A673 (cell line): ENCODE measurements at regions not wholly inside any gene's neighbourhood (a gene's known extent, or its start where the extent isn't known, plus 50 kb on each side); places are given as distances from the start of the nearest gene placed in this dataset.

Source experiments
- BruUV-seq: library from RNA; stranded (reverse); fragments of 400-500 nt; replicated peaks from 2 replicates; lab custom pipeline; 2021; lab: Mats Ljungman, UMichigan
- CTCF ChIA-PET: fragments of 300-600 bp; sonication (Branson Sonifier 250); formaldehyde crosslinking; loops from one replicate; lab custom pipeline; 2022; ENCODE audit warnings: antibody characterized with exemption; lab: Charles Lee
- POLR2A ChIA-PET: fragments of 300-600 bp; sonication (Branson Sonifier 250); formaldehyde crosslinking; loops from one replicate; lab custom pipeline; 2022; ENCODE audit warnings: antibody characterized with exemption; ENCODE audit not compliant: low non-redundant PET; lab: Charles Lee
- DNase-seq: peaks from one replicate; pipeline ENCODE4 v3.0.0-alpha.2; 2015; ENCODE audit warnings: low spot score
- H3K27ac ChIP-seq: fragments of 200-600 bp; sonication (generic); 2 replicates; pipeline ENCODE4 v1.5.1; 2016; ENCODE audit warnings: mixed run types, low read depth, mild to moderate bottlenecking, mixed read lengths, antibody characterized with exemption, low read length; ENCODE audit not compliant: poor library complexity, severe bottlenecking
- H3K27me3 ChIP-seq: fragments of 200-600 bp; sonication (generic); replicated peaks from 2 replicates; pipeline ENCODE4 v1.6.1; 2017; ENCODE audit warnings: mixed run types, low read depth, mild to moderate bottlenecking, mixed read lengths, antibody characterized with exemption, low read length; ENCODE audit not compliant: insufficient read depth, poor library complexity
- H3K36me3 ChIP-seq: fragments of 200-600 bp; sonication (generic); 2 replicates; pipeline ENCODE4 v1.6.1; 2016; ENCODE audit warnings: mixed run types, mild to moderate bottlenecking, mixed read lengths, antibody characterized with exemption, low read length; ENCODE audit not compliant: insufficient read depth, poor library complexity, severe bottlenecking
- H3K4me1 ChIP-seq: fragments of 200-600 bp; sonication (generic); 2 replicates; pipeline ENCODE4 v1.6.1; 2017; ENCODE audit warnings: mixed run types, mild to moderate bottlenecking, mixed read lengths, antibody characterized with exemption, low read length; ENCODE audit not compliant: insufficient read depth, poor library complexity, severe bottlenecking
- H3K4me3 ChIP-seq: fragments of 200-600 bp; sonication (generic); 2 replicates; pipeline ENCODE4 v1.5.1; 2016; ENCODE audit warnings: low read depth, mixed run types, mild to moderate bottlenecking, mixed read lengths, low read length; ENCODE audit not compliant: poor library complexity, severe bottlenecking
- H3K9me3 ChIP-seq: fragments of 200-600 bp; sonication (generic); 2 replicates; pipeline ENCODE4 v1.6.1; 2016; ENCODE audit warnings: mixed run types, low read depth, mild to moderate bottlenecking, mixed read lengths, antibody characterized with exemption, low read length; ENCODE audit not compliant: poor library complexity, severe bottlenecking
- EZH2 ChIP-seq: fragments of 200-600 bp; sonication (generic); IDR thresholded peaks from 2 replicates; pipeline ENCODE4 v1.6.1; 2017; ENCODE audit warnings: borderline replicate concordance, low read depth, mild to moderate bottlenecking, mixed read lengths, antibody characterized with exemption, low read length; ENCODE audit not compliant: poor library complexity, severe bottlenecking
- intact Hi-C: fragments of 100-400 bp; cut with micrococcal nuclease; formaldehyde crosslinking; loops from one replicate; pipeline ENCODE4 v1.10.0; 2022; ENCODE audit not compliant: unreplicated experiment
- TF ChIP-seq, protein P1 (sequence below): fragments of 300-800, 200-600 bp; sonication (generic); conservative IDR thresholded peaks from 2 replicates; pipeline ENCODE4 v1.5.1; 2017; ENCODE audit warnings: low read depth, mild to moderate bottlenecking, antibody characterized with exemption, low read length, moderate library complexity, mixed read lengths

DNA sequence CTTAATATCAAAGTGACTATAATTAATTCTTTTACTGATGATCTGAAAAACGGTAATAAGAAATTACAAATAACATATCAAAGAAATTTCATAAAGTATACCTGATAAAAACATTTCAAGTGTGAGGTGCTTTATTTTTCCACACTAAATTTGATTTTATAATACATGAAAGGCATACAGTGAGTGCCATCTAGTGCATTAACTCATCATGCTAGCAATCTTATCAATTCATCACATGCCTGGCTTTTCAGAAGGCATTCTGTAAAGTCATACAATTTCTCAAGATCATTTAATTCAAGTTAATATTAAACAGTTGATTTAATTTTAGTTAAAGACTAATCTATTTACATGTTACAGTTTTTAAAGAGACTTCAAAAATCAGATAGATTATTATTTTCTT is 1020.9 kb downstream of the GATA3 start:
- Histone ChIP-seq H3K4me1 (no peaks in the 10 kb centered on the region), H3K9me3 (no peaks in the 10 kb centered on the region), H3K27ac (no peak overlapping the region), H3K27me3 (no peaks in the 10 kb centered on the region), H3K36me3 (no peaks in the 10 kb centered on the region), H3K4me3 (no peak overlapping the region)
- POLR2A ChIA-PET, result no interaction called here
- intact Hi-C loops, result no loop called here
- no peak for TF ChIP-seq EZH2
- TF ChIP-seq, protein P1, sequence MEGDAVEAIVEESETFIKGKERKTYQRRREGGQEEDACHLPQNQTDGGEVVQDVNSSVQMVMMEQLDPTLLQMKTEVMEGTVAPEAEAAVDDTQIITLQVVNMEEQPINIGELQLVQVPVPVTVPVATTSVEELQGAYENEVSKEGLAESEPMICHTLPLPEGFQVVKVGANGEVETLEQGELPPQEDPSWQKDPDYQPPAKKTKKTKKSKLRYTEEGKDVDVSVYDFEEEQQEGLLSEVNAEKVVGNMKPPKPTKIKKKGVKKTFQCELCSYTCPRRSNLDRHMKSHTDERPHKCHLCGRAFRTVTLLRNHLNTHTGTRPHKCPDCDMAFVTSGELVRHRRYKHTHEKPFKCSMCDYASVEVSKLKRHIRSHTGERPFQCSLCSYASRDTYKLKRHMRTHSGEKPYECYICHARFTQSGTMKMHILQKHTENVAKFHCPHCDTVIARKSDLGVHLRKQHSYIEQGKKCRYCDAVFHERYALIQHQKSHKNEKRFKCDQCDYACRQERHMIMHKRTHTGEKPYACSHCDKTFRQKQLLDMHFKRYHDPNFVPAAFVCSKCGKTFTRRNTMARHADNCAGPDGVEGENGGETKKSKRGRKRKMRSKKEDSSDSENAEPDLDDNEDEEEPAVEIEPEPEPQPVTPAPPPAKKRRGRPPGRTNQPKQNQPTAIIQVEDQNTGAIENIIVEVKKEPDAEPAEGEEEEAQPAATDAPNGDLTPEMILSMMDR, result no peak; the same call in 1 of the 2 replicates
- CTCF ChIA-PET, result no interaction called here
- no peak for DNase-seq
- BruUV-seq, result no TSS peak

DNA sequence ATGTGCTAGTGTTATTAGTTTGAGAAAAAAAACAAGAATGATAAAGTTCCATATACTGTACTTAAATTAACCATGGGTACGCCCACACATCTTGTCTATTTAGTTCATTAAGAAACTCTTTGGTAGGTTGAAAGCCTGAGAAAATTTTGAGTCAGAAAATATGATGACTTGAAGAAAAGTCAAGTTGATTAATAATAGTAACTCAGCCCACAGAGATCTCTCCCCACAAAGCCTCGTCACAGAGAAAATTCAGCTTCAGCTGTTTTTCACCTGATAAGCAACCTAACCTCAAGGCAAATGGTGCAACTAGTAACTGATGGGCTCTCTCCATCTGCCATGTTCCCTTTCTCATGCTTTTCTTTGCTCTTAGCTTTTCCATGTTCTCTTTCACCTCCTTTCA is 1021.6 kb downstream of the GATA3 start:
- Histone ChIP-seq H3K4me1 (no peaks in the 10 kb centered on the region), H3K36me3 (no peaks in the 10 kb centered on the region), H3K27ac (no peak overlapping the region), H3K9me3 (no peaks in the 10 kb centered on the region), H3K4me3 (no peak overlapping the region), H3K27me3 (no peaks in the 10 kb centered on the region)
- intact Hi-C loops, result no loop called here
- no TSS peak for BruUV-seq
- DNase-seq, result no peak
- ChIA-PET CTCF (interaction anchor here (0.6 kb wide), 1 partner anchor 16 kb away, joined by 3 read pairs; no protein-coding TSS in a partner anchor), POLR2A (no interaction called here)
- TF ChIP-seq, protein P1, result no peak
- TF ChIP-seq EZH2, result no peak

DNA sequence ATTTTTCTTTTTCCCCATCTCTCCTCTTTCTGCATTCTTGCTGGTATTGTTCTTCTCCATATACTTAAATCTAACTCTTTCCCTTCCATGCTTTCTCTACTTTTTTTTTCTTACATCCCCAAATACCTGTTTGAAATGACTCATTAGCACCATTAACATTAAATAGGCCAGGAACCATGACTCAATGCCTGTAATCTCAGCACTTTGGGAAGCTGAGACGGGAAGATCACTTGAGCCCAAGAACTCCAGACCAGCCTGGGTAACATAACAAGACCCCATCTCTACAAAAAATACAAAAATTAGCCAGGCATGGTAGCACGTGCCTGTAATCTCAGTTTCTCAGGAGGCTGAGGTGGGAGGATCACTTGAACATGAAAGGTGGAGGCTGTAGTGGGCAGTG is 1026.8 kb downstream of the GATA3 start:
- no peak for DNase-seq
- H3K4me1 ChIP-seq, result no peaks in the 10 kb centered on the region
- CTCF ChIA-PET, result no interaction called here
- no TSS peak for BruUV-seq
- H3K9me3 ChIP-seq, result no peaks in the 10 kb centered on the region
- POLR2A ChIA-PET, result no interaction called here
- no peaks in the 10 kb centered on the region for H3K36me3 ChIP-seq
- no peak for TF ChIP-seq EZH2
- TF ChIP-seq, protein P1, result no peak
- H3K4me3 ChIP-seq, result no peak overlapping the region
- intact Hi-C loops, result no loop called here
- no peaks in the 10 kb centered on the region for H3K27me3 ChIP-seq
- H3K27ac ChIP-seq, result no peak overlapping the region
